CD4-positive, alpha-beta T cell treated with Interleukin-10 for 1 hour (primary cell): ENCODE measurements at regions not wholly inside any gene's neighbourhood (a gene's known extent, or its start where the extent isn't known, plus 50 kb on each side); places are given as distances from the start of the nearest gene placed in this dataset.
"Not testable (repeated sequence)": the region's sequence is repeated elsewhere in the genome, so short reads cannot be mapped to it uniquely, and the experiment has no call there.

Experiments used
- DNase-seq: peaks from one replicate; pipeline ENCODE4 v3.0.0-alpha.2; 2020

DNA sequence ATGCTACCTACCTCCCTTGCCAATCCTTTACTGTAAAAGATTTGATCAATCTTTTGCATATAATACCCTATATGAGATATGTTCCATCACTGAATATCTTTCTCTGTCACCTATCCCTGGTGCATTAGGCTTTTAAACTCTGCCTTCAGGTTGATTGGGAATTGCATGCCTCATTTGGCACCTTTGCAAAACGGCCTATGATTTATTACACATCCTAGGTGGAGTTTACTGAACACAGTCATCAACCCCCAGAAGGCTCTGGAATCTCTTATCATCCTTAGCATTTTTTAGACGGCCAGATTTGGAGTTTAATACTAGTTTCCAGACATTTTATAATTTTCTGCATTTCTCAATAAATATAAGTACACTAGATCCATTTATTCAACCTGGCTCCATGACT, 448.4 kb upstream of the SLC10A2 start:
- no peak for DNase-seq

DNA sequence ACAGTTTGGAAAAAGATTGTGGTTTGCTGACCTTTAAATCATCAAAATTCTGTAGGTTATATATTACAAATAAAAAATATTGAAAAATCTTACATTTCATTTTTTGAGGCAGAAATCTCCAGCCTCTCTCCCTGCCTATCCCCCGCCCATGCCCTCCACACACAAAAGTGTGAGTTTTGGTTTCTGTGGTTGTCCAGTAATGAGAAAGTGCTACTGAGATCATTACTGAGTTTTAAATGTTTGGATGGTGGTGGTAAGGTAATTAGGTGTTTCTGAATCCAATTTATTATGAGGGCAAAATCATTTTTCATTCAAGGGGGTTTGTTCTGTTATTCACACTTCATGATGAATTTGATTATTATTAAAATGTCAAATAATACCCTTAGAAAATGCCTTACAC, 448.0 kb upstream of the SLC10A2 start:
- no peak for DNase-seq

- no peak for DNase-seq
These were observed 443.9 kb upstream of the SLC10A2 start for GRCh38 chr13:103510007-103510535.

- DNase-seq = no peak
These were observed 431.2 kb upstream of the SLC10A2 start for GRCh38 chr13:103497404-103497803.

DNA sequence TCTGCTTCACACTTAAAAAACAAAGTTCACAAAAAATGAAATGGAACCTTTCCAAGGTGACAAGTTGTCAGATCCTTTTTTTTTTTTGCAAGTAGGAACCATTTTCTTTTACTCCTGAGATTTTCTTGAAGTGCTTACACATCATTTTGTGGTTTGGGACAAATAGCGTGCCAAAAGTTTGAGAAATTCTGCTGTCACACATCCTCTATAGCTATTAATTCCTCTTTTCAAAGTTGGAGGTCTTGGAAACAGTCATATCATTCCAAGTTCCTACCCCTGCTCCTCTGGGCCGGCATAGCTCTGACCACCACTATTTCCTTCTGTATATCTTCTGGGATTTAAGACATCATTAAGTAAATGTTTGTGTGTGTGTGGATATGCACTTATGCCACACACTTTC, 421.6 kb upstream of the SLC10A2 start:
- no peak for DNase-seq

GRCh38 chr13:103473081-103473480, 406.9 kb upstream of the SLC10A2 start:
- DNase-seq = no peak

DNA sequence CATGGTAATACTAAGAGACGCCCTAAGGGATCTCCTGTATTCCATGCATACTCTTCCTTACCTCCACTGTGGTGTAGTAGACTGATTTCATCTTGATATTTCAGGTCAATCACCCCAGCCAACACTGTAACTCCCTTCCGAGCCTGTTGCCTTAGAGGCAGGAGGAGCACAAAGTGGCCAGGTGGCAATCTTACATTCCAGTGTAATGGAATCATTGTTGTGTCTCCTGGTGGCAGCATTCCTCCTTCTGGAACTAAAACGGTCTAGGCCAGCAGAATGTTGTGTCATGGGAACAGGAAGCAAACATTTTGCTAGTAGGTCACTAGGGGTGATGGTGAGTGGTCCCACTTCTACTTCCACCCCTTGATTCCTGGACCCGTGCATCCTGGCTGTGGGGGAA, 405.7 kb upstream of the SLC10A2 start:
- DNase-seq = no peak

DNA sequence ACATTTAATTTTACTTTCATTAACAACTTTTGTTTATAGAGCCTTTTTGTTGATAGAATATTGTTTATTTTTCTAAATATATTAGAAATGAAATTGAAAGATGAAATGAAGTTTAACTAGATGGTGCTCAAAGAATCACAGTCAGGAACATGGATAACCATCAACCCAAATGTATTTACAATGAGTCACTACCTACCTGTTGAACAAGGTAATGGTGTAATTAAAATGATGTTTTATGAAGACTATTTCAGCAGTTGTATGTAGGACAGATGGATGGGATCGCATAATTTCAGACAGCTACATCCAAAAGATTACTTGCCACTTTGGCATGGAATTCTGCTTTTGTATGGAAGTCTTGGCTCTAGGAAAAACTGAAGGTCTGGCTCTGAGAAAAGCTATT, 403.6 kb upstream of the SLC10A2 start:
- no peak for DNase-seq

GRCh38 chr13:103466761-103467160, 400.5 kb upstream of the SLC10A2 start:
- no peak for DNase-seq

- DNase-seq = not testable (repeated sequence)
These were observed 394.0 kb upstream of the SLC10A2 start for GRCh38 chr13:103460246-103460645.

GRCh38 chr13:103457050-103457449, 390.8 kb upstream of the SLC10A2 start:
- DNase-seq = not testable (repeated sequence)

DNA sequence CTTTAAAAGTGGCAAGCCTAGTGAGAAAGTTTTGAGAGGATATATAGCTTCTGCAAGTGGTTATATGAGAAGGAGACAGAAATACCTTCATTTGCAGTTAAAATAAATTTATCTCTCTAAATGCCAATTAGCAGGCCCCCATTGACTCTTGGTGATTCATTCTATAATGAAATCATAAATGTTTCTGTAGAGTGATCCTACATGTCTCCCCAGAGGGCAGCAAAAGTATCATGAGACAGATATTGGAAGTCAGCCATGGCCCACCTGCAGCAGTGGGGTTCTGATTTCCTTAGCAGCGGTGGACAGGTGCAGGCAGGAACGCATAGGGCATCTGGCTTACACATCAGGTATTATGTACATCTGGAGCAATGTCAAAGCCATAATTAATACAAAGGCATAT, 385.4 kb upstream of the SLC10A2 start:
- no peak for DNase-seq

DNA sequence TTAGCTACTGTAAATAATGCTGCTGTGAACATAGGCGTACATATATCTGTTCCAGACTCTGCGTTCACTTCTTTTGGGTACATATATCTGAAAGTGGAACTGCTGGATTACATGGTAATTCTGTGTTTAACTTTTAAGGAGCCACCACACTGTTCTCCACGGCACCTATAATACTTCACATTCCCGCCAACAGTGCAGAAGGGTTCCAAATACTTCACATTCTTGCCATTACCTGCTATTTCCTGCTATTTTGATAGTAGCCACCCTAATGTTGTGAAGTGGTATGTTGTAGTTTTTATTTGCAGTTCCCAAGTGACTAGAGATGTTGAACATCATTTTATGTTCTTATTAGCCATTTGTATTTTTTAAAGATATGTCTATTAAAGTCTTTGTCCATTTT, 377.4 kb upstream of the SLC10A2 start:
- no peak for DNase-seq

DNA sequence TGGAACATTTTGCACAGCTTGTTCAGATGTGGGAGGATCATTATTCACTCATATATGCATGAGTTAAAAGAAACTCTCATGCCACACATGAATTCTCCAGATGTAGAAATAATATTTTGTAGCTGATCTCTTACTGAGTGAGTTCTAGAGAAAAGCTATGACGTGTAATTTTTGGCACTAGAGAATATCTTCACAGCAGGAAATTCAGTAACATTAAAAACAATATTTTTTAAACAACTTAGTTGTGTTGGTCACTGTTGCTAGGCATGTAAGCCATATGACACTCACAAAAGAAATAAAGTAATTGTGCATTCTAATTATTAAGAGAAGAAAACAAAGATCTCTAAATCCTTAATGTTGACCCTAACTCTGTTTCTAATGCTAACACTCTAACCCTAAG, 371.4 kb upstream of the SLC10A2 start:
- no peak for DNase-seq

GRCh38 chr13:103436057-103436654, 369.9 kb upstream of the SLC10A2 start:
- no peak for DNase-seq

- DNase-seq = no peak
These were observed 365.6 kb upstream of the SLC10A2 start for GRCh38 chr13:103431856-103432255.

DNA sequence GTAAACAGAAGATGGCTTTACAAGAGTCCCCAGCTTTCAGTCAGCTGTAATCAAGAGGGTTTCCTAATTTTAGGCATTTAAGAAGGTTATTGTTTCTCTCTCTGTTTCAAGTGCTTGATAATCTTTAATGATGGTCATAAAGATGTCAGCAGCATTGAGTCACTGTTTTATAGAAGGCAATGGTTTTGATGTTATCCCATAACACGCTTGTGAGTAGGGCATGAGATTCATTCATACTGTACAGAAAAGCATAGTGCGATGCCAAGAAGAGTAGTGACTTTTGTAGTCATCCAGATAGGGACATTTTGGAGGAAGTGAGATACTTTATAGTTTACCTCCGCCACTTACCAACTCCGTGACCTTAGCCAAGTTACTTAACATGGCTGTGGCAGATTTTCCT, 364.2 kb upstream of the SLC10A2 start:
- no peak for DNase-seq

DNA sequence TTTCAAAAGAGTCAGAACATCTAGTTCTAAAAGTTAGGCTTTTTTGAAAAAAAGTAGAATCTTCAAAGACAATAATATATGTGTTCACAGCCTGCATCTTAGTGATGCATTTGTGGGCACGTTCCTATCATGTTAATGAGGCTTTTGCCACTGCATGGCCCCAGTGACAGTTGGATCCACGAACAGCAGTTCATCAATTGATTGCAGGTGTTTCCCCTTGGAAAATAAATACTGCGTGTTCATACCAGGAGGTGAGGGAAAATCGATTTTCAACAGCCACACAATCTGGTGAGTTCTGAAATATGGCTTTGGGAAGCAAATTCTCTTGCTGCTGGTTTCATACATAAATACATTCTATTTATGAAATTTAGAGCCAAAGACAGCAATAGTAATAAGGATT, 343.8 kb upstream of the SLC10A2 start:
- no peak for DNase-seq

DNA sequence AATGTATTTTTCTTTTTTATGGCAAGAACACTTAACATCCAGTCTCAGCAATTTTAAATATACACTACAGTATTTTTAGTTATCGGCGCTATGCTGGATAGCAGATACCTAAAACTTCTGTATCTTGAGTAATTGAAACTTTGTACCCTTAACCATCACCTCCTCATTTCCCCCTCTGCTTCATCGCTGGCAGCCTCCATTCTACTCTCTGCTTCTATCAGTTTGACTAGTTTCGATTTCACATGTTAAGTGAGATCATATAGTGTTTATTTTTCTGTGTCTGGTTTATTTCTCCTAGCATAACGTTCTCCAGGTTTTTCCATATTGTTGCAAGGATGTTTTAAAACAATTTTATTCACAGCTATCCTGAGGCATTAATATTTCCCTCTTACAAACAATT, 340.8 kb upstream of the SLC10A2 start:
- no peak for DNase-seq

DNA sequence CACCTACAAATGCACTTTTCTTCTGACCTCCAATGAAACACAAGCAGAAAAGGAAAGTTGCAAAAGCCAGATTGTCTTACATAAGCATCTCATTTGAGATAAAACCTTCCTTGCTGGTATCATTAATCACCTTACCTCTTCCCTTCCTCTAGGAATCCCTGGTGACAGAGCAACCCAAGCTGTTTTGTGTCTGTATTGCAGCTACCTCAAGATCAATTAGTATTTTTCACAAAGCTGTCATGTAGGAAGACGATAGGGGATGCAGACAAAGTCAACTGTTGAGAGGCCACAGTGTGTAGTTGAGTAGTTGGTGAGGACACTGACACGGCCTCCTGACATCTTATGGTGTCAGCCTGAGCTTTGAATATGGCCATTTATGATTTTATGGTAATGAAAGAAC, 339.1 kb upstream of the SLC10A2 start:
- DNase-seq = no peak

DNA sequence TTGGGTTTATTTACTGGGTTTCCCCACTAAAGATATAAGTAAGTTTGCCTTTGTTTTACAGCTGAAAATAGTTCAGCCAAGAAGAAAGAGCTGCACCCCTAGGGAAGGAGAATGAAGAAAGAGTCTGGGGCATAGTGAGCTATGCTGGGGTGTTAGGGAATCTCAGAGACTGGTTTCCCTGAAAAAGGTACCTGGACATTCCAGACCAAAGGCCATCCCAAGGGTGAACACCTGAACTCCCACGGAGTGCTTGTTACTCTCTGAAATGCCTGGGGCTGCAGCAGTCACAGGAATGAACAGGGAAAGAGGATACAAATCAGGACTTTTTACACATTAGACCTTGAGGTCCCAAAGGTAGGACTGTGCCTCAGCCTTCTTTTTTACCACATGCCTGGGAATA, 337.6 kb upstream of the SLC10A2 start:
- no peak for DNase-seq

GRCh38 chr13:103403148-103403740, 337.0 kb upstream of the SLC10A2 start:
- no peak for DNase-seq

DNA sequence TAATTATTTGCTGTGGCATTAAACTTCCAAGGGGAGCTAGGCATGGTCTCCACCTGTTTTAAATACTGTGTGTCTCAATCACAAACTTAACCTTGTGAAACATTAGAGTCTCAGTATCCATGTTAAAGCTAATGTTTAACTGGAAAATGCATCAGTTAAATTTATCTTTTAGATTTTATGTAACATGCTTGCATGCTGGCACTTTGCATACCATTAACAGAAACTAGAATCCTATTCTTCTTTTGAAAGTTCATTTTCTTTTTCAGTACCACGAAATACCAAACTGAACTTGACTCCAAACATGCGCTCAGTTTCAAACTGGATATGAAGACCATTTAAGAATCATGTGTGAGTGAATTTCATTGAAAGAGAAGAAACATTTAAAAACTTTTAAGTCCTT, 328.9 kb upstream of the SLC10A2 start:
- DNase-seq = no peak

DNA sequence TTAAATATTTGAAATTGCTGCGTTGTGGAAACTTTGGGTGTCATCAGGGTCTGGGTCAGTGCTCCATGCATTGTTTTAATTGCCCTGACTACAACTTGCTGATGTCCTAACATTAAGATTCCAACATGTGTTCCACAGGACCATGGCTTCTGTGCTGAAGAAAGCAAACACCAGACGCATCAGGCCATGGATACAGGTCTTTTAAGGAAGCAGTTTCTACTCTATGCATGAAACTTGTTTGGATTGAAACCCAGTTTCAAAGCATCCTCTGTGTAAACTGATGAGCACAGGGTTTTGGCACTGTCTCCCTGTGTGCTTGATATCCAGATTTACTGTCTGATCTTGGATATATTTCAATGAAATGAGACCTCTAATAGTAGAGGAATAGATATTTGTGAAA, 328.4 kb upstream of the SLC10A2 start:
- no peak for DNase-seq

DNA sequence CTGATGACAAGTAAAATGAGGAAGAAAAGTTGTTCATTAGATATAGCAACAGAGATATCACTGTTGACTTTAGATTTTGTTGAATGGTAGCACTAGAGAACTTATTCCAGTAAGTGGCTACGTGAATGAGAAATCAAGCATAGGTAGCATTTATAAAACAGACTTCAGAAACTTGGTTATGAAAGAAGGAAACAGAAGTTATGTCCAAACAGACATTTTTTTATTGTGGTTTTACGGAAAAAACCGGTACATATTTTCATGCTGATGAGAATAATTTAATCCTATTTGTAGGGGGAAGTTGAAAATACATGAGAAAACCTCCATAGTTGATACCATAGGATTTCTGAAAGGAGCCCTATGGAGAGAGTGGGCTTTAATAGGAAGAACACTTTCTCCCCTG, 325.7 kb upstream of the SLC10A2 start:
- no peak for DNase-seq
